ENCODE measurements at regions not wholly inside any gene's neighbourhood (a gene's known extent, or its start where the extent isn't known, plus 50 kb on each side); places are given as distances from the start of the nearest gene placed in this dataset.

GRCh38 chr2:71943238-71944182 is 204.2 kb downstream of the CYP26B1 start:
- Mint-ChIP-seq H3K4me1 (peaks cover 9% of the 10 kb centered on the region; the same call in 2 of the 3 replicates), H3K27me3 (ENCODE audit: insufficient read depth, low read depth, poor library complexity) (peaks cover 8% of the 10 kb centered on the region), H3K27ac (no peak overlapping the region), H3K36me3 (ENCODE audit: low read depth) (no peaks in the 10 kb centered on the region), H3K9me3 (no peaks in the 10 kb centered on the region), H3K4me3 (no peak overlapping the region)
- Histone ChIP-seq H3K79me2 (replicated peaks; ENCODE audit: insufficient read depth) (no peaks in the 10 kb centered on the region), H3K27me3 (ENCODE audit: insufficient read depth) (no peaks in the 10 kb centered on the region), H4K20me1 (replicated peaks; ENCODE audit: insufficient read depth) (0 out of 2 replicates have a peak, but pooled peaks cover 2% of the 10 kb centered on the region), H3F3A (replicated peaks; ENCODE audit: low read depth) (no peaks in the 10 kb centered on the region), H3K9me2 (ENCODE audit: insufficient read depth) (no peaks in the 10 kb centered on the region; the same call in 1 of the 2 replicates), H3K27ac (ENCODE audit: low read depth) (no peak overlapping the region), H3K4me3 (no peak overlapping the region), H3K4me1 (ENCODE audit: insufficient read depth) (no peaks in the 10 kb centered on the region), H2AFZ (no peak overlapping the region), H3K36me3 (ENCODE audit: insufficient read depth) (no peaks in the 10 kb centered on the region), H3K4me2 (no peak overlapping the region)
- peak; percentile 26; the same call in 1 of the 3 replicates for ATAC-seq
- TF ChIP-seq CREB1 (CRISPR knock-in tag; IDR thresholded peaks at IDR 0.05; ENCODE audit: low read depth) (no peak), ETS1 (IDR thresholded peaks at IDR 0.05) (no peak), ZNF114 (CRISPR knock-in tag; IDR thresholded peaks at IDR 0.05) (no peak), EZH2phosphoT487 (IDR thresholded peaks at IDR 0.05; ENCODE audit: unreplicated experiment) (no peak), EZH2 (IDR thresholded peaks at IDR 0.05; ENCODE audit: low read depth, unreplicated experiment) (no peak), CTCF (conservative IDR thresholded peaks at IDR 0.05; ENCODE audit: low read depth in 2 of 2) (no peak), ZNF331 (CRISPR knock-in tag; IDR thresholded peaks at IDR 0.05; ENCODE audit: low read depth) (no peak), NANOG (IDR thresholded peaks at IDR 0.05; ENCODE audit: borderline replicate concordance) (no peak), ZNF462 (CRISPR knock-in tag; IDR thresholded peaks at IDR 0.05) (no peak), REST (IDR thresholded peaks at IDR 0.05; ENCODE audit: unreplicated experiment) (no peak), JUNB (IDR thresholded peaks at IDR 0.05; ENCODE audit: unreplicated experiment) (no peak), POLR2AphosphoS5 (IDR thresholded peaks at IDR 0.05; ENCODE audit: low read depth) (no peak), STAT1 (IDR thresholded peaks at IDR 0.05; ENCODE audit: unreplicated experiment) (no peak)
- no peak for DNase-seq (ENCODE audit: low spot score)
